Testis (tissue), 2 donors: ENCODE measurements at regions not wholly inside any gene's neighbourhood (a gene's known extent, or its start where the extent isn't known, plus 50 kb on each side); places are given as distances from the start of the nearest gene placed in this dataset.

Source experiments
- DNase-seq: peaks from one replicate; pipeline ENCODE4 v3.0.0-alpha.2; 2019
- H3K27ac ChIP-seq, 2 donors: fragments of 200-600 bp; sonication (generic); one replicate each; pipeline ENCODE4 v1.5.1; 2019
- H3K27me3 ChIP-seq: fragments of 200-600 bp; sonication (generic); one replicate; pipeline ENCODE4 v1.5.1; 2019
- H3K36me3 ChIP-seq: fragments of 200-600 bp; sonication (generic); one replicate; pipeline ENCODE4 v1.5.1; 2017; ENCODE audit warnings: low read depth; ENCODE audit errors: missing control alignments
- H3K4me1 ChIP-seq: fragments of 200-600 bp; sonication (generic); one replicate; pipeline ENCODE4 v1.5.1; 2019
- H3K4me3 ChIP-seq, 2 donors: fragments of 200-600 bp; sonication (generic); one replicate each; pipeline ENCODE4 v1.5.1; 2017 to 2019
- H3K9me3 ChIP-seq: fragments of 200-600 bp; sonication (generic); one replicate; pipeline ENCODE4 v1.5.1; 2017
- POLR2A ChIP-seq: fragments of 450-650 bp; IDR thresholded peaks from one replicate; pipeline ENCODE4 v1.6.1; 2017; ENCODE audit warnings: antibody characterized with exemption, mild to moderate bottlenecking, moderate library complexity
- WGBS, 2 donors: methylation state at CpG; one replicate each; pipeline ENCODE4 v1.1.5; 2018; 5-methylcytosine and 5-hydroxymethylcytosine counted together
- intact Hi-C: fragments of 100-400 bp; cut with DNase I; formaldehyde crosslinking; loops from one replicate; pipeline ENCODE4 v1.15.1; 2023; ENCODE audit warnings: low total_unique reads
- TF ChIP-seq, protein P1 (sequence below), 3 experiments: fragments of 450-650 bp in 2 of 3; fragments of 200-600 bp in 1 of 3; sonication (generic) in 1 of 3; IDR thresholded peaks; one replicate each; pipeline ENCODE4 v1.5.1; 2016 to 2019; ENCODE audit warnings: antibody characterized with exemption in 3 of 3, mild to moderate bottlenecking in 2 of 3, moderate library complexity in 1 of 3

DNA sequence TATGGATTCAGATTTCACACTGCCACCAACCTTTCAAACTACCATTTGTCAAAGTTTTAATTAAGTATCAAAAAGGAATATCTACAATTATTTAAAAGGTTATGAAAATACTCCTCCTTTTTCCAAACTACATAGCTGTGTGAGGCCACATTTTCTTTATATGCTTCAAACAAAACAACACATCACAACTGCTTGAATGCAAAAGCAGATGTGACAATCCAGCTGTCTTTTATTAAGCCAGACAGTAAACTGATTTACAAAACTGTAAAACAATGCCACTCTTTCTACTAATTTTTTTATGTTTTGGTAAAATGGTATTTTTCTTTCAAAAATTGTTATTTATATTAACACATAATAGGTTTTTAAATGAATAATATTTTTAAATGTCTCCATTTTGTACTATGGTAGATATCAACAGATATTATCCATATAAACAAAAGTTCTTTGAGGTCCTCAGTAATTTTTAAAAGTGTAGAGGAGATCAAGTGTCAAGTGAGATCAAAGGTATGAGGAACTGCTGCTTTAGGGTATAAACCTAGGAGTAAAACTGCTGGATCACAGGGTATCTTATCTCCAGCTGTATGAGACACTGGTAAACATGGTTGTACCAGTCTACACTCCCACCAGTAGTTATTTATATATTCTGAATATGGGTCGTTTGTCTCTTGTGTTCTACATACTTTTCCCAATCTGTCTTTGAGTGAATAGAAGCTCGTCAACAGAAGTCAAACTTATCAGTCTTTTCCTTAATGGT is 68.8 kb upstream of the SERTAD2 start:
- Histone ChIP-seq H3K4me1 (peaks cover 9% of the 10 kb centered on the region), H3K27ac (no peak overlapping the region), H3K4me3 (no peak overlapping the region), H3K27me3 (no peaks in the 10 kb centered on the region), H3K36me3 (no peaks in the 10 kb centered on the region), H3K9me3 (no peaks in the 10 kb centered on the region)
- intact Hi-C loops = no loop called here
- DNase-seq = no peak
- TF ChIP-seq, protein P1, sequence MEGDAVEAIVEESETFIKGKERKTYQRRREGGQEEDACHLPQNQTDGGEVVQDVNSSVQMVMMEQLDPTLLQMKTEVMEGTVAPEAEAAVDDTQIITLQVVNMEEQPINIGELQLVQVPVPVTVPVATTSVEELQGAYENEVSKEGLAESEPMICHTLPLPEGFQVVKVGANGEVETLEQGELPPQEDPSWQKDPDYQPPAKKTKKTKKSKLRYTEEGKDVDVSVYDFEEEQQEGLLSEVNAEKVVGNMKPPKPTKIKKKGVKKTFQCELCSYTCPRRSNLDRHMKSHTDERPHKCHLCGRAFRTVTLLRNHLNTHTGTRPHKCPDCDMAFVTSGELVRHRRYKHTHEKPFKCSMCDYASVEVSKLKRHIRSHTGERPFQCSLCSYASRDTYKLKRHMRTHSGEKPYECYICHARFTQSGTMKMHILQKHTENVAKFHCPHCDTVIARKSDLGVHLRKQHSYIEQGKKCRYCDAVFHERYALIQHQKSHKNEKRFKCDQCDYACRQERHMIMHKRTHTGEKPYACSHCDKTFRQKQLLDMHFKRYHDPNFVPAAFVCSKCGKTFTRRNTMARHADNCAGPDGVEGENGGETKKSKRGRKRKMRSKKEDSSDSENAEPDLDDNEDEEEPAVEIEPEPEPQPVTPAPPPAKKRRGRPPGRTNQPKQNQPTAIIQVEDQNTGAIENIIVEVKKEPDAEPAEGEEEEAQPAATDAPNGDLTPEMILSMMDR (IDR thresholded peaks at IDR 0.05) = no peak
- no peak for TF ChIP-seq POLR2A
- WGBS, 2 donors = 70 to 75% methylated on average over 2 of the region's 2 CpGs

DNA sequence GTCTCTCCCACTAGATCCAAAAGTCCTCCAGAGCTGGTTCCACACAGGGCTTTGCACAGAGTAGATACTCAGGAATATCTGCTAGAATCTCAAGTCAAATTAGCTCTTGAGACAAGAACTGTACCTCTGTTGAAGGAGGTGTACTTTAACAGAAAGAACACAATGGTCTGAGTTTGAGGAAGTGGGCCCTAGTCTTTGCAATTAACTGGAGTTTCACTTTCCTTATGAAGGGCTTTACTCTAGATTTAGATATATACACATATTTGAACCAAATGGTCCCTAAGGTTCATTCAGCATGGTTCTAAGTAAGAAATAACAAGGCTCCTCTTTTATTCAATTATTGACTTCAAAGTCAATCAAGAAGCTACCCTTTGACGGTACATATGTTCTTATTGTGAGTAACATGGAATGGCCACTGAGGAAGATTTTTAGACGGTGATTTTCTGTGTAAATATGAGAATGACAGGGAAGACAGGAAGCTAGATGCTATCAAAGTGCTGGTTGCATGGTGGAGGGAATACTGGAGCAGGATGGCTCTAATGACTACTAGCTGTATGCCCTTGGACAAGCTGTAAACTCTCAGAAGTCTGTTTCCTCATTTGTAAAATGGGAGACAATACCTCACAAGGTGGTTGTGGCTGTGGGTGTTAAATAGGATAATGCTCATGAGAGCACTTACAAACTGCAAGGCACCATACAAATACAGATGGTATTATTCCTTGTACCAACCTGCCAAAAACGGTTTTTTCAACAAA is 73.5 kb upstream of the SERTAD2 start:
- H3K9me3 ChIP-seq = no peaks in the 10 kb centered on the region
- no peak overlapping the region for H3K4me3 ChIP-seq
- no peaks in the 10 kb centered on the region for H3K36me3 ChIP-seq
- peak overlapping the region in 1 of 2 donors; percentile 7 for H3K27ac ChIP-seq
- TF ChIP-seq, protein P1 (IDR thresholded peaks at IDR 0.05) = no peak
- no peak for TF ChIP-seq POLR2A
- no peaks in the 10 kb centered on the region for H3K27me3 ChIP-seq
- peaks cover 18% of the 10 kb centered on the region for H3K4me1 ChIP-seq
- no peak for DNase-seq
- intact Hi-C loops = no loop called here
- WGBS, 2 donors = 69 to 76% methylated on average over 3 of the region's 3 CpGs

DNA sequence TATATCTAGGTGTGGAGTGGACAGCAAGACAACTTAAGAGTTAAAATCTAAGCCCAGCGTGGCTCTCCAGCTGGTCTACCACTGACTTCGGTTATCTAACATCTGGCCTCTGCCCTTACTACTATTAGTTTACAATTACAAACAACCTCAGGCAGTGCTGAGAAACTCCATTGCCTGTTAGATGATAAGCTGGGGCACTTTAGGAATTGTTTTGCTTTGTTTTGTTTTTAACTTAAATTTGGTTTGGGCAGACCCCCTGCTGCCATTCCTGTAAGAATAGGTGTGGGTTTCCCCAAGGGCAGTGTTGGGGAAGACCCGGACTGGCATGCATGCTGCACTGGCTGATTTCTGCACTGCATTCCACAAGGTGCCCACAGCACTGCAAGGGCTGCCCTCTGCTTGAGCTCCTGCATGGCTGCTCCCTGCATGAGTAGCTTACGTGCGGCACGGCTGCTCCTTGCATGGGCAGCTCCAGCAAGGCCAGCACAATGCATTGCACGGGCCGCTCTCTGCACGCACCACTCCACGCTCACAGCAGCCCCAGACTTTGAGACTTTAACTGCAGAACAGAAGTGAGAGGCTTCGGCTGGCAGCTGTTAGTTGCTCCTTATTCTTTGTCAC is 74.2 kb upstream of the SERTAD2 start:
- Histone ChIP-seq H3K4me3 (no peak overlapping the region), H3K4me1 (peaks cover 18% of the 10 kb centered on the region), H3K27ac (no peak overlapping the region), H3K36me3 (no peaks in the 10 kb centered on the region), H3K9me3 (no peaks in the 10 kb centered on the region), H3K27me3 (no peaks in the 10 kb centered on the region)
- TF ChIP-seq, protein P1 (IDR thresholded peaks at IDR 0.05) = no peak
- TF ChIP-seq POLR2A = no peak
- intact Hi-C loops = no loop called here
- 55 to 76% methylated on average over 10 of the region's 11 CpGs for WGBS, 2 donors
- no peak for DNase-seq

DNA sequence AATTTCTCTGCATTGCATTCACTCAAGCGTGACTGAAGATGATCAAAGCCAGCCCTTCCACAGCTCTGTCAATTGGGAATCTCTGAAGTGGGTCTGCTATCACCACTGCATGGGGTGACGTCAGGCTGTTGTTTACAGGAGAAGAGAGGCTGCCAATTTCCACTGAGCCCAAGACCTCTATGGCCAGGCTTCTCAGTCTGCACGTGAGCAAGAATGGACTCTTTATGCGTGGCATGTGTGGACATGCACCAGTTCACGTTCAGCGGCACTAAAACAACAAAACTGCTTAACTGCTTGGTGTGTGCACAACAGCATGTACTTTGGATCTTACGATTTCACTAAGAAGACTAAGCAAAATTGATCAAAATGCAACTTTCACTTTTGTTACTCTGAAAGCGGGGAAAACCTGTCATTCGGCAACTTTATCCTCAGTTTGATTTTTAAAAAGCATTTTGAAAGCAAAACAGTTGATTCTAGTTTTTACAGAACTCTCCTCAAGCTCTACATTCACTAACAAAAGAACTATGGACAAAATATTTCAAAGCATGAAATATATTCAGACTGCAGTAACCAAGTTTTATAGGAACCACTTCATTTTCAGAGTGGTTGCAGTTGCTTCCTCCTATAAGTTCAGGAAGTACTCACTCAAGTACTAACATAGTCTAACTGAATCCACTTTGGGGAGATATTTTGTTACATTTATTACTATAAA is 77.0 kb upstream of the SERTAD2 start:
- H3K4me3 ChIP-seq = peak overlapping the region; percentile 6 to 29
- peak; percentile 88 for DNase-seq
- intact Hi-C loops = no loop called here
- TF ChIP-seq, protein P1 (IDR thresholded peaks at IDR 0.05) = no peak
- TF ChIP-seq POLR2A = no peak
- H3K27me3 ChIP-seq = no peaks in the 10 kb centered on the region
- no peaks in the 10 kb centered on the region for H3K36me3 ChIP-seq
- 22 to 35% methylated on average over 8 to 9 of the region's 9 CpGs for WGBS, 2 donors
- peak overlapping the region; percentile 53 to 88 for H3K27ac ChIP-seq
- H3K4me1 ChIP-seq = peaks cover 18% of the 10 kb centered on the region
- H3K9me3 ChIP-seq = no peaks in the 10 kb centered on the region
